ENCODE measurements at regions not wholly inside any gene's neighbourhood (a gene's known extent, or its start where the extent isn't known, plus 50 kb on each side); places are given as distances from the start of the nearest gene placed in this dataset.
"Not testable (repeated sequence)": the region's sequence is repeated elsewhere in the genome, so short reads cannot be mapped to it uniquely, and the experiment has no call there.

DNA sequence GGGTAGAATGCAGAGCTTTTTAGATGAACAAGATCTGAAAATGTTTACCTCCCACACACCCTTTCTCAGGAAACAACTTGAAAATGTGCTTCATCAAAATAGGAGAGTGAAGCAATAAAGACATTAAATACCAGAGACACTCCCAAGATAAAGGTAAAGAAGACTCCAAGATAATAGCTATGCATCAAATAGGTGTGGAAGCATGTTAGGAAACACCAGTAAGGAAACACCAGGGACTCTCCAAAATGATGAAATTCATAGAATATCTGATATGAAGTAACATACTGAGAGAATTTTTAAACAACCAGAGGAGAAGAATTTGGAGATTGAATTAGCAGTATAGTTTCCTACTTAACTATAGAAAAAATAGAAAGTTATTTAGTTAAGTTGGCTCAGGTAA is 57.0 kb downstream of the OR10A6 start:
- no peak for DNase-seq

DNA sequence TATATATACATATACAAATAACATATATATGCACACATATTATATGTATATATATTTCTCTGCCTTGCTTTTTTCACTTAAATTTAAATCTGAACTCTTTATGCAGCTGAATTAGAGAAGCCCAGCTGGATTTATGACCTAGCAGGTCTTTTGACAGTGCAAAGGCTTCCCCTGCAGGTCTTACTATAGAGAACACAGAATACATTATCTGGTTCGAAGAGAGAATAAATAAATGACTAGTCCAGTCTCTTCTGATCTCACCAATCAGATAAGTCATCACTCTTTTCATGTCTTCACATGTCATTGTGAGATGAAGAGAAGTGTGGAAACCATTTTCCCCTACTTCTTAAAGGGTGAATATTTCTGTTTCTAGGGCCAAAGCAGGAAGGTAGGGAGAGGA is 58.2 kb downstream of the OR10A6 start:
- DNase-seq = no peak

DNA sequence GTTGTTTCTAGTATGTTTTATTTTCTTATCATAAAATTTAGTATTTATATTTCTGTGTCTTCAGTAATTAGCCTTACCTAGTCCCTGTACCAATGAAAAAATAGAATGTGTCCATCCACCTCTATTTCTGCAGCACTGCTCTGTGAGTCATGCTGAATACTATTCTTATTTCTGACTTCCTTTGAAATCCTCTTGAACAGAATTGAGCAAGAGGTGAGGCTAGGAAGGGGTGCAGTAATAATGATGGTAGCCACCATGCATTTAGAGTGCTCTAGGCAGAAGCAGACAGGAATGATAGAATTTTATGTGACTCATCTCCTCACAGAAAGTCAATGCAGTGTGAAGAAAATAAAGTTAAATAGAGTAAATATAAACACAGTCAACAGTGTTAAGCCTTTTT is 60.0 kb downstream of the OR10A6 start:
- no peak for DNase-seq

DNA sequence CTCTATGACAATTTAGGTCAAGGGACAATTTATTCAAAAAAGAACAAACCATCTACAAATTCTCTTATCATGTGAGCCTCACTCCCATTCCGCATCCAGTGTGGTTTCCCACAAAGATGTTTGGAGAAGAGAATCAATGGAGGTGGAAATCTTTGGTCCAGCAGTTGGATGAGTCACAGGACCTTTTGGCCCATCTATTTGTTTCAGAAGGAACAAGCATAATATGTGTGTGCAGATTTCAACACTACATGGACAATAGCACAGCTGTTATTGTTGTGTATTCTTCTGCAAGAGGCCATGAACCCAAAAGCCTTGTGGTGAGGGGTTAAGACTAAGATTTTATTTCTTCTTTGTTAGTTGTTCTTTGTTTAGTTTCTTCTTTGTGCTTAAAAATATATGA is 61.6 kb downstream of the OR10A6 start:
- no peak for DNase-seq

DNA sequence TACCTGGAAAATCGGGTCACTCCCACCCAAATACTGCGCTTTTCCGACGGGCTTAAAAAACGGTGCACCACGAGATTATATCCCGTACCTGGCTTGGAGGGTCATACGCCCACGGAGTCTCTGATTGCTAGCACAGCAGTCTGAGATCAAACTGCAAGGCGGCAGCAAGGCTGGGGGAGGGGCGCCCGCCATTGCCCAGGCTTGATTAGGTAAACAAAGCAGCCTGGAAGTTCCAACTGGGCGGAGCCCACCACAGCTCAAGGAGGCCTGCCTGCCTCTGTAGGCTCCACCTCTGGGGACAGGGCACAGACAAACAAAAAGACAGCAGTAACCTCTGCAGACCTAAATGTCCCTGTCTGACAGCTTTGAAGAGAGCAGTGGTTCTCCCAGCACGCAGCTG is 64.5 kb upstream of the OR5P2 start:
- DNase-seq = not testable (repeated sequence)

DNA sequence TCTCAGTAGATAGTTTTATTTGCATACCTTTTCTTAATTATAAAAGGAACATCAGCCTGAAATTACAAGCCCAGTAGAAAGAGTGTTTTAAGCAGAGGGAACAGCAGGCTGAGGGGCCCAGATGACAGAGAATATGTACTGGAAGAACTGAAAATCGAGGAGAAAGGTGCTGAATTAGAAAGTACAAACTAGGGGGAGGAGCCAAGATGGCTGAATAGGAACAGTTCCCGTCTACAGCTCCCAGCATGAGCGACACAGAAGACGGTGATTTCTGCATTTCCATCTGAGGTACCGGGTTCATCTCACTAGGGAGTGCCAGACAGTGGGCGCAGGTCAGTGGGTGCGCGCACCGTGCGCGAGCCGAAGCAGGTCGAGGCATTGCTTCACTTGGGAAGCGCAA is 64.1 kb upstream of the OR5P2 start:
- peak; percentile 2 for DNase-seq

DNA sequence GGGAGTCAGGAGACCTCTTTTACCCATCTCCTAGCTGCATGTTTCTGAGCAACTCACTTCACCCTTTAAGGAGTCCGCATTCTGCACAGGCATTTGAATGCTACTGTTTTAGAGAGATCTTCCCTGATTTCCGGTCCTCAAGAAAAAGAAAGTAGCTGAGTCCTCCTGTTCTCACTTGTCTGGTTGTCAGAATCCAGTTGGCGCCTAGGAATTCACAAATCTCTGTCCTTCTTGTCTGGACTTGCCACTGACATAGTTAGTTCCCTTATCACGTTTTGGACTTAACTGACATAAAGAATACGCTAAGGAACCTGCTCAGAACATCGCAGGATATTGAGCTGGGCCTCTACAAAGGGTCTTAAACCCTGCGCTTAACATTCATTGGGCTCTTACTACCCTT is 61.3 kb upstream of the OR5P2 start:
- DNase-seq = no peak

DNA sequence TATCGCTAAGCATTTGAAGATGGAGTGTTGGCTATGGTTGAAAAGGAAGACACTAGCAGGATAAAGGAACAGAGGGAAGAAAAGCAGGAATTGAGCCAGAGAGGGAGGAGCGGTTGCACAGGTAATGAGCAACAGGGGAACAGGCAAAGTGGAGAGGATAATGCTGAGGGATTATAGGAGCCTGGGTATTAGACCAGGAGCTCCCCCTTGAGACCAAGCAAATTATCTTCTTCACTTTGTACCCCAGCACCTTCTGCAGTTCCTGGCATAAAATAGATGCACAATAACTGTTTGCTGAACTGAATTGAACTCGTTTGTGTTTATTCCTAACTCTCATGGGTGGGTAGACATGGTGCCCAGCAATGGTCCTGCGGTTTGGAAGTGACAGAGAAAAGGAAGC is 54.6 kb upstream of the OR5P2 start:
- DNase-seq = no peak

DNA sequence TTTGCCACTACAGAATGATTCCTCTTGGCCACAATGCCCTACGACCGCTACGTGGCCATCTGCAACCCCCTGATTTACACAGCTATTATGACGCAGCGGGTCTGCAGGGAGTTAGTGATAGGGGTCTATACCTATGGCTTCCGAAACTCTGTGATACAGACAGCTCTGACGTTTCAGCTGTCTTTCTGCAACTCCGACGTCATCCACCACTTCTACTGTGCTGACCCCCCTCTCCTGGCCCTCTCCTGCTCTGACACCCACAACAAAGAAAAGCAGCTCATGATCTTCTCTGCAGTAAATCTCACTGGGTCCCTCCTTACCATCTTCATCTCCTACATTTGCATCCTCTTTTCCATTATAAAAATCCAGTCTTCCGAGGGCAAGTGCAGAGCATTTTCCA is 52.3 kb upstream of the OR5P2 start:
- DNase-seq = no peak
